ENCODE measurements at regions not wholly inside any gene's neighbourhood (a gene's known extent, or its start where the extent isn't known, plus 50 kb on each side); places are given as distances from the start of the nearest gene placed in this dataset.

- Histone ChIP-seq H3F3A (ENCODE audit: control insufficient read depth, insufficient read depth) (no peaks in the 10 kb centered on the region), H3K27me3 (ENCODE audit: control insufficient read depth, low read length) (peaks cover 5% of the 10 kb centered on the region; the same call in 1 of the 2 replicates)
Observed at GRCh38 chr10:118472415-118473304, 122.8 kb downstream of the PRLHR start.

GRCh38 chr10:118471863-118472262 lies 123.6 kb downstream of the PRLHR start:
- H4K20me1 ChIP-seq (ENCODE audit: control insufficient read depth, insufficient read depth, low read depth, low read length): no peaks in the 10 kb centered on the region
- TF ChIP-seq, protein P1, sequence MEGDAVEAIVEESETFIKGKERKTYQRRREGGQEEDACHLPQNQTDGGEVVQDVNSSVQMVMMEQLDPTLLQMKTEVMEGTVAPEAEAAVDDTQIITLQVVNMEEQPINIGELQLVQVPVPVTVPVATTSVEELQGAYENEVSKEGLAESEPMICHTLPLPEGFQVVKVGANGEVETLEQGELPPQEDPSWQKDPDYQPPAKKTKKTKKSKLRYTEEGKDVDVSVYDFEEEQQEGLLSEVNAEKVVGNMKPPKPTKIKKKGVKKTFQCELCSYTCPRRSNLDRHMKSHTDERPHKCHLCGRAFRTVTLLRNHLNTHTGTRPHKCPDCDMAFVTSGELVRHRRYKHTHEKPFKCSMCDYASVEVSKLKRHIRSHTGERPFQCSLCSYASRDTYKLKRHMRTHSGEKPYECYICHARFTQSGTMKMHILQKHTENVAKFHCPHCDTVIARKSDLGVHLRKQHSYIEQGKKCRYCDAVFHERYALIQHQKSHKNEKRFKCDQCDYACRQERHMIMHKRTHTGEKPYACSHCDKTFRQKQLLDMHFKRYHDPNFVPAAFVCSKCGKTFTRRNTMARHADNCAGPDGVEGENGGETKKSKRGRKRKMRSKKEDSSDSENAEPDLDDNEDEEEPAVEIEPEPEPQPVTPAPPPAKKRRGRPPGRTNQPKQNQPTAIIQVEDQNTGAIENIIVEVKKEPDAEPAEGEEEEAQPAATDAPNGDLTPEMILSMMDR (IDR thresholded peaks at IDR 0.05; ENCODE audit: low read depth, low read length, poor library complexity, severe bottlenecking): no peak
- TF ChIP-seq EZH2phosphoT487 (IDR thresholded peaks at IDR 0.05; ENCODE audit: borderline replicate concordance, low read length): no peak
- no peak overlapping the region for H3K4me2 ChIP-seq (ENCODE audit: low read length)
- H3K9me3 ChIP-seq (ENCODE audit: control insufficient read depth, insufficient read depth, low read length): no peaks in the 10 kb centered on the region
- H3F3A ChIP-seq (ENCODE audit: control insufficient read depth, insufficient read depth): no peaks in the 10 kb centered on the region
- no peak overlapping the region for H3K4me3 ChIP-seq (ENCODE audit: low read length)
- H3K36me3 ChIP-seq (ENCODE audit: control insufficient read depth, low read length): no peaks in the 10 kb centered on the region
- H3K4me1 ChIP-seq (ENCODE audit: control insufficient read depth, low read length): no peaks in the 10 kb centered on the region
- H3K27me3 ChIP-seq (ENCODE audit: control insufficient read depth, low read length): peaks cover 5% of the 10 kb centered on the region; the same call in 1 of the 2 replicates
- H3K27ac ChIP-seq (ENCODE audit: low read depth, low read length): no peak overlapping the region
- H3K9me2 ChIP-seq (replicated peaks; ENCODE audit: control insufficient read depth, low read length): no peaks in the 10 kb centered on the region
- H3K79me2 ChIP-seq (ENCODE audit: control insufficient read depth, low read length): no peaks in the 10 kb centered on the region

More at GRCh38 chr10:118472415-118473304, 122.8 kb downstream of the PRLHR start:
- Histone ChIP-seq H3K4me1 (ENCODE audit: control insufficient read depth, low read length) (no peaks in the 10 kb centered on the region), H3K79me2 (ENCODE audit: control insufficient read depth, low read length) (no peaks in the 10 kb centered on the region), H3K27ac (ENCODE audit: low read depth, low read length) (no peak overlapping the region), H3K9me2 (replicated peaks; ENCODE audit: control insufficient read depth, low read length) (no peaks in the 10 kb centered on the region), H3K4me3 (ENCODE audit: low read length) (no peak overlapping the region), H4K20me1 (ENCODE audit: control insufficient read depth, insufficient read depth, low read depth, low read length) (no peaks in the 10 kb centered on the region), H3K9me3 (ENCODE audit: control insufficient read depth, insufficient read depth, low read length) (no peaks in the 10 kb centered on the region), H3K36me3 (ENCODE audit: control insufficient read depth, low read length) (no peaks in the 10 kb centered on the region), H3K4me2 (ENCODE audit: low read length) (no peak overlapping the region)
- TF ChIP-seq, protein P1 (IDR thresholded peaks at IDR 0.05; ENCODE audit: low read depth, low read length, poor library complexity, severe bottlenecking): no peak
- no peak for TF ChIP-seq EZH2phosphoT487 (IDR thresholded peaks at IDR 0.05; ENCODE audit: borderline replicate concordance, low read length)

DNA sequence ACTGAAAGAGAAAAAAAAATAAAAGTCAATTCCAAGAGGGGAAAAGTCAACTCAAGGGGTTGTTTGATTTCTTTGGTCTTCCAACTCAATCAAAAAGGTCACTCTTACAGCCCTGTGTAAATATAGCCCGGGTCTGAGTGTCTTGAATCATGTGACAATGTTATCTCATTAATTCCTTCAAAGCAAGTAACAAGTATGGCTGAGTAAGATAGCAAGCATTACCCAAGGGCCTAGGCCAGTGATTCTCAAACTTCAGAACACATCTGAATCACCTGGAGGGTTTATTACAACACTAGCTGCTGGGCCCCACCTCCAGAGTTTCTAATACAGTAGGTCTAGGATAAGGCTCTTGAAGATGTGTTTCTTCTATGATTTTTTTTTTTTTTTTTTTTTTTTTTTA lies 125.0 kb downstream of the PRLHR start:
- Histone ChIP-seq H4K20me1 (ENCODE audit: control insufficient read depth, insufficient read depth, low read depth, low read length) (no peaks in the 10 kb centered on the region), H3K4me2 (ENCODE audit: low read length) (no peak overlapping the region), H3K27me3 (ENCODE audit: control insufficient read depth, low read length) (peaks cover 5% of the 10 kb centered on the region; the same call in 1 of the 2 replicates), H3K4me1 (ENCODE audit: control insufficient read depth, low read length) (no peaks in the 10 kb centered on the region), H3K79me2 (ENCODE audit: control insufficient read depth, low read length) (no peaks in the 10 kb centered on the region), H3K4me3 (ENCODE audit: low read length) (no peak overlapping the region), H3K36me3 (ENCODE audit: control insufficient read depth, low read length) (no peaks in the 10 kb centered on the region), H3K9me3 (ENCODE audit: control insufficient read depth, insufficient read depth, low read length) (no peaks in the 10 kb centered on the region), H3K9me2 (replicated peaks; ENCODE audit: control insufficient read depth, low read length) (no peaks in the 10 kb centered on the region), H3F3A (ENCODE audit: control insufficient read depth, insufficient read depth) (no peaks in the 10 kb centered on the region), H3K27ac (ENCODE audit: low read depth, low read length) (no peak overlapping the region)
- TF ChIP-seq, protein P1 (IDR thresholded peaks at IDR 0.05; ENCODE audit: low read depth, low read length, poor library complexity, severe bottlenecking): no peak
- TF ChIP-seq EZH2phosphoT487 (IDR thresholded peaks at IDR 0.05; ENCODE audit: borderline replicate concordance, low read length): no peak
